IMR-90 (cell line): ENCODE measurements at regions not wholly inside any gene's neighbourhood (a gene's known extent, or its start where the extent isn't known, plus 50 kb on each side); places are given as distances from the start of the nearest gene placed in this dataset.

Experiments
- ATAC-seq: fragments of 200-7000 bp; cut with Tn5 transposase; 2 replicates; pipeline ENCODE4 v1.9.1; 2020; ENCODE audit warnings: low read depth, mild to moderate bottlenecking, moderate library complexity
- BruUV-seq: library from RNA; stranded (reverse); fragments of 400-500 nt; replicated peaks from 2 replicates; lab custom pipeline; 2021; lab: Mats Ljungman, UMichigan
- CTCF ChIA-PET: fragments of 300-600 bp; formaldehyde crosslinking; extraction: SDS; loops from one replicate; lab custom pipeline; 2021; ENCODE audit warnings: antibody characterized with exemption; lab: Yijun Ruan, JAX
- POLR2A ChIA-PET: fragments of 300-600 bp; sonication (Branson Sonifier 250); formaldehyde crosslinking; loops from one replicate; lab custom pipeline; 2022; ENCODE audit warnings: antibody characterized with exemption; ENCODE audit not compliant: unreplicated experiment; lab: Charles Lee
- DNase-seq: peaks from one replicate; pipeline ENCODE4 v3.0.0; 2013
- H2AFZ ChIP-seq: replicated peaks from 2 replicates; pipeline ENCODE3; 2013; ENCODE audit warnings: low read length, mild to moderate bottlenecking; ENCODE audit not compliant: poor library complexity
- H2AK5ac ChIP-seq: 2 replicates; pipeline ENCODE4 v1.6.1; 2013; ENCODE audit warnings: low read depth, low read length, inconsistent platforms
- H2AK9ac ChIP-seq: replicated peaks from 2 replicates; pipeline ENCODE3; 2013; ENCODE audit warnings: mild to moderate bottlenecking, low read depth, low read length, moderate library complexity; ENCODE audit not compliant: poor library complexity
- H2BK120ac ChIP-seq: 2 replicates; pipeline ENCODE4 v1.6.1; 2013; ENCODE audit warnings: low read depth, low read length, inconsistent platforms
- H2BK15ac ChIP-seq: 3 replicates; pipeline ENCODE4 v1.6.1; 2013; ENCODE audit warnings: low read depth, low read length, inconsistent platforms
- H2BK20ac ChIP-seq: 2 replicates; pipeline ENCODE4 v1.6.1; 2013; ENCODE audit warnings: low read depth, mild to moderate bottlenecking, inconsistent platforms, low read length, moderate library complexity
- H2BK5ac ChIP-seq: 2 replicates; pipeline ENCODE4 v1.6.1; 2013; ENCODE audit warnings: mild to moderate bottlenecking, low read depth, low read length, inconsistent platforms; ENCODE audit not compliant: poor library complexity, severe bottlenecking
- H3K14ac ChIP-seq: replicated peaks from 2 replicates; pipeline ENCODE4 v1.6.1; 2013; ENCODE audit warnings: low read depth, low read length, inconsistent platforms
- H3K18ac ChIP-seq: 2 replicates; pipeline ENCODE4 v1.6.1; 2013; ENCODE audit warnings: low read depth, low read length, control low read depth
- H3K23ac ChIP-seq: 2 replicates; pipeline ENCODE4 v1.6.1; 2013; ENCODE audit warnings: low read depth, low read length, inconsistent platforms
- H3K27ac ChIP-seq: 2 replicates; pipeline ENCODE4 v1.5.1; 2013; ENCODE audit warnings: mild to moderate bottlenecking, control low read depth, low read length; ENCODE audit not compliant: insufficient read depth
- H3K27me3 ChIP-seq: 2 replicates; pipeline ENCODE4 v1.6.1; 2013; ENCODE audit warnings: low read length; ENCODE audit not compliant: control insufficient read depth, insufficient read depth
- H3K36me3 ChIP-seq: 2 replicates; pipeline ENCODE4 v1.6.1; 2013; ENCODE audit warnings: low read length, mixed read lengths; ENCODE audit not compliant: control insufficient read depth, insufficient read depth
- H3K4ac ChIP-seq: 2 replicates; pipeline ENCODE4 v1.6.1; 2013; ENCODE audit warnings: low read depth, low read length, inconsistent platforms
- H3K4me1 ChIP-seq: 2 replicates; pipeline ENCODE4 v1.6.1; 2013; ENCODE audit warnings: low read length, mixed read lengths; ENCODE audit not compliant: control insufficient read depth, insufficient read depth
- H3K4me2 ChIP-seq: 2 replicates; pipeline ENCODE4 v1.6.1; 2013; ENCODE audit warnings: low read depth, mild to moderate bottlenecking, control low read depth, low read length, moderate library complexity
- H3K4me3 ChIP-seq: 2 replicates; pipeline ENCODE4 v1.5.1; 2013; ENCODE audit warnings: low read depth, mild to moderate bottlenecking, control low read depth, low read length, moderate library complexity; ENCODE audit not compliant: insufficient read depth
- H3K56ac ChIP-seq: 2 replicates; pipeline ENCODE4 v1.6.1; 2013; ENCODE audit warnings: low read length, inconsistent platforms; ENCODE audit not compliant: insufficient read depth; ENCODE audit errors: extremely low read depth
- H3K79me1 ChIP-seq, 2 experiments: 2 replicates each; pipeline ENCODE4 v1.6.1; 2013; ENCODE audit warnings: low read length in 2 of 2, inconsistent platforms in 1 of 2, low read depth in 1 of 2
- H3K9ac ChIP-seq: 2 replicates; pipeline ENCODE4 v1.6.1; 2013; ENCODE audit warnings: low read depth, low read length, control low read depth
- H3K9me1 ChIP-seq: 2 replicates; pipeline ENCODE4 v1.6.1; 2013; ENCODE audit warnings: low read length, inconsistent platforms; ENCODE audit not compliant: insufficient read depth
- H3K9me3 ChIP-seq: 2 replicates; pipeline ENCODE4 v1.6.1; 2013; ENCODE audit warnings: low read length; ENCODE audit not compliant: control insufficient read depth, insufficient read depth
- H4K20me1 ChIP-seq: 2 replicates; pipeline ENCODE4 v1.6.1; 2013; ENCODE audit warnings: low read length, inconsistent platforms; ENCODE audit not compliant: insufficient read depth
- H4K5ac ChIP-seq: 2 replicates; pipeline ENCODE4 v1.6.1; 2013; ENCODE audit warnings: mild to moderate bottlenecking, low read depth, low read length, control low read depth
- H4K8ac ChIP-seq, 2 experiments: 2 replicates each; pipeline ENCODE4 v1.6.1; 2013; ENCODE audit warnings: low read depth in 2 of 2, low read length in 2 of 2, control low read depth in 1 of 2, inconsistent platforms in 1 of 2
- H4K91ac ChIP-seq: 2 replicates; pipeline ENCODE4 v1.6.1; 2013; ENCODE audit warnings: low read depth, low read length, inconsistent platforms; ENCODE audit not compliant: insufficient read depth
- BHLHE40 ChIP-seq: fragments of 150-350 bp; IDR thresholded peaks from 2 replicates; pipeline ENCODE4 v1.6.1; 2016; ENCODE audit warnings: mild to moderate bottlenecking, low read depth, low read length
- CEBPB ChIP-seq: IDR thresholded peaks from 2 replicates; pipeline ENCODE4 v1.6.1; 2012; ENCODE audit warnings: low read depth, low read length, improper control_type of control experiment
- CHD1 ChIP-seq: IDR thresholded peaks from 2 replicates; pipeline ENCODE4 v1.6.1; 2012; ENCODE audit warnings: low read depth, low read length, improper control_type of control experiment
- ELK1 ChIP-seq: fragments of 150-350 bp; IDR thresholded peaks from 2 replicates; pipeline ENCODE4 v1.6.1; 2016; ENCODE audit warnings: low read depth, mild to moderate bottlenecking, low read length, moderate library complexity, borderline replicate concordance
- FOS ChIP-seq: fragments of 150-350 bp; IDR thresholded peaks from 2 replicates; pipeline ENCODE4 v1.6.1; 2016; ENCODE audit warnings: low read depth, low read length
- MAFK ChIP-seq: IDR thresholded peaks from 2 replicates; pipeline ENCODE4 v1.6.1; 2012; ENCODE audit warnings: low read depth, low read length, improper control_type of control experiment
- MAZ ChIP-seq: IDR thresholded peaks from 2 replicates; pipeline ENCODE4 v1.6.1; 2012; ENCODE audit warnings: low read depth, mild to moderate bottlenecking, low read length, improper control_type of control experiment, moderate library complexity, borderline replicate concordance
- MXI1 ChIP-seq: IDR thresholded peaks from 2 replicates; pipeline ENCODE4 v1.6.1; 2012; ENCODE audit warnings: low read depth, mild to moderate bottlenecking, low read length, moderate library complexity, borderline replicate concordance
- NFE2L2 ChIP-seq: fragments of 150-350 bp; IDR thresholded peaks from 2 replicates; pipeline ENCODE4 v1.6.1; 2016; ENCODE audit warnings: low read depth, mild to moderate bottlenecking, low read length
- POLR2A ChIP-seq: IDR thresholded peaks from 2 replicates; pipeline ENCODE4 v1.6.1; 2012; ENCODE audit warnings: mild to moderate bottlenecking, low read depth, low read length
- RAD21 ChIP-seq: IDR thresholded peaks from 2 replicates; pipeline ENCODE4 v1.6.1; 2012; ENCODE audit warnings: low read length, improper control_type of control experiment
- RCOR1 ChIP-seq: IDR thresholded peaks from 2 replicates; pipeline ENCODE4 v1.6.1; 2012; ENCODE audit warnings: mild to moderate bottlenecking, low read length, improper control_type of control experiment; ENCODE audit not compliant: insufficient replicate concordance
- RFX5 ChIP-seq: IDR thresholded peaks from 2 replicates; pipeline ENCODE4 v1.8.0; 2012; ENCODE audit warnings: low read depth, mild to moderate bottlenecking, low read length, moderate library complexity
- SMC3 ChIP-seq: fragments of 150-350 bp; IDR thresholded peaks from 2 replicates; pipeline ENCODE4 v1.6.1; 2016; ENCODE audit warnings: low read depth, mild to moderate bottlenecking, antibody characterized with exemption, low read length, moderate library complexity
- USF2 ChIP-seq: fragments of 150-350 bp; IDR thresholded peaks from 2 replicates; pipeline ENCODE4 v1.6.1; 2017; ENCODE audit warnings: mild to moderate bottlenecking, antibody characterized with exemption, low read length, low read depth
- WGBS, 2 experiments: methylation state at CpG; one replicate each; pipeline versions ENCODE4 v1.1.5 to v1.1.7; 2013; ENCODE audit warnings: missing lambda C conversion rate in 2 of 2; ENCODE audit not compliant: insufficient read length in 1 of 2; ENCODE audit errors: extremely low coverage in 2 of 2; 5-methylcytosine and 5-hydroxymethylcytosine counted together
- dilution Hi-C: fragments of 300-500 bp; cut with HindIII; formaldehyde crosslinking; loops from one replicate; pipeline ENCODE4 v1.14.3; 2018; ENCODE audit warnings: low sequenced_read_pairs; ENCODE audit not compliant: unreplicated experiment
- in situ Hi-C: fragments of 300-500 bp; cut with MboI; formaldehyde crosslinking; loops from 3 replicates; pipeline ENCODE4 v1.14.3; 2019; ENCODE audit warnings: low sequenced_read_pairs, inconsistent platforms, mixed read lengths
- intact Hi-C: fragments of 100-400 bp; cut with micrococcal nuclease; formaldehyde crosslinking; loops from 2 replicates; pipeline ENCODE4 v1.10.0; 2022

GRCh38 chr14:59103396-59103795 is 85.1 kb upstream of the DAAM1 start:
- no TSS peak for BruUV-seq
- no peak overlapping the region for H3K4me2 ChIP-seq

More at GRCh38 chr14:59103396-59103795, 85.1 kb upstream of the DAAM1 start:
- WGBS, 2 experiments: no CpG with 5 or more reads among the region's 2 CpGs
- no peak overlapping the region for H3K27ac ChIP-seq
- 0 out of 2 replicates have a peak, but pooled peaks cover 2% of the 10 kb centered on the region for H3K4me1 ChIP-seq
- H2AFZ ChIP-seq: no peak overlapping the region
- H2AK5ac ChIP-seq: no peak overlapping the region
- no peak overlapping the region for H3K14ac ChIP-seq
- H2BK120ac ChIP-seq: no peak overlapping the region
- no peaks in the 10 kb centered on the region for H3K27me3 ChIP-seq
- H3K18ac ChIP-seq: no peak overlapping the region
- no peak overlapping the region for H4K91ac ChIP-seq
- H3K9ac ChIP-seq: no peak overlapping the region
- ChIA-PET POLR2A (no interaction called here), CTCF (no interaction called here)
- H4K5ac ChIP-seq: no peak overlapping the region
- no peaks in the 10 kb centered on the region for H4K20me1 ChIP-seq
- H3K56ac ChIP-seq: no peak overlapping the region
- H2BK20ac ChIP-seq: no peak overlapping the region
- dilution Hi-C loops (no loop called here), in situ Hi-C loops (no loop called here), intact Hi-C loops (no loop called here)
- H3K9me1 ChIP-seq: 0 out of 2 replicates have a peak, but pooled peaks cover 6% of the 10 kb centered on the region
- H2BK5ac ChIP-seq: no peak overlapping the region
- H3K79me1 ChIP-seq: no peaks in the 10 kb centered on the region
- no peaks in the 10 kb centered on the region for H3K36me3 ChIP-seq
- no peak overlapping the region for H3K4me3 ChIP-seq
- H3K4ac ChIP-seq: no peak overlapping the region
- H3K23ac ChIP-seq: no peak overlapping the region
- H4K8ac ChIP-seq: no peak overlapping the region
- TF ChIP-seq MAFK (no peak), ELK1 (no peak), POLR2A (no peak), RAD21 (no peak), CEBPB (no peak), MXI1 (no peak), USF2 (no peak), RFX5 (no peak), CHD1 (no peak), SMC3 (no peak), BHLHE40 (no peak), RCOR1 (no peak), NFE2L2 (no peak), FOS (no peak), MAZ (no peak)
- peak; percentile 68 for ATAC-seq
- peak; percentile 71 for DNase-seq
- no peak overlapping the region for H2BK15ac ChIP-seq
- no peaks in the 10 kb centered on the region for H3K9me3 ChIP-seq
- no peak overlapping the region for H2AK9ac ChIP-seq
